ENCODE measurements at regions not wholly inside any gene's neighbourhood (a gene's known extent, or its start where the extent isn't known, plus 50 kb on each side); places are given as distances from the start of the nearest gene placed in this dataset.
"Not testable (repeated sequence)": the region's sequence is repeated elsewhere in the genome, so short reads cannot be mapped to it uniquely, and the experiment has no call there.

DNA sequence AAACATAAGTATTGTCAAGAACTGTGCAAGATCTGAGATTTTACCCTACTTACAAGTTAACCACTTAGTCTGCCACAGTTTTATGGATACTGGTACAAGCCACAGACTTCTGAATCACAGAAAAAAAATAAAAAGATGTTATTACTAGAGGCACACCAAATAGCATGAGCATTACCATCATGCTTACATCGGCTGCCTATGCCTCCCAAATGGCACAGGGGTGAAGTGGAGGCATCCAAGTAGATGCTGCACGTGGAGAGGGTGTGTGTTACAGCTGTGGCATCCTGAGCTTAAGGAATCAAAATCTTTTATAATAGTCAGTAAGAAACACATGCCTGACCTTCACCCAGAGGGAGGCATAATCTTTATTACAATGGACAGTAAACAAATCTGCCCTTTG is 207.8 kb downstream of the TFEC start:
- ATAC-seq (ENCODE audit: low read depth) (no peak), DNase-seq (ENCODE audit: low spot score in 2 of 2) (no peak)
- no peak overlapping the region for H3K27ac Mint-ChIP-seq
- peaks cover 4% of the 10 kb centered on the region for H3K27me3 Mint-ChIP-seq
- no peaks in the 10 kb centered on the region for H3K4me1 Mint-ChIP-seq
- no peaks in the 10 kb centered on the region for H3K9me3 Mint-ChIP-seq
- no peaks in the 10 kb centered on the region for H3K36me3 Mint-ChIP-seq
- H3K4me3 Mint-ChIP-seq, result no peak overlapping the region

- no peaks in the 10 kb centered on the region for H3K4me1 Mint-ChIP-seq
- DNase-seq (ENCODE audit: low spot score in 2 of 2) (no peak), ATAC-seq (ENCODE audit: low read depth) (no peak)
- no peak overlapping the region for H3K27ac Mint-ChIP-seq
- H3K27me3 Mint-ChIP-seq, result peaks cover 4% of the 10 kb centered on the region
- H3K4me3 Mint-ChIP-seq, result no peak overlapping the region
- no peaks in the 10 kb centered on the region for H3K36me3 Mint-ChIP-seq
- H3K9me3 Mint-ChIP-seq, result no peaks in the 10 kb centered on the region
These were observed 208.2 kb downstream of the TFEC start for GRCh38 chr7:115822380-115822779.

DNA sequence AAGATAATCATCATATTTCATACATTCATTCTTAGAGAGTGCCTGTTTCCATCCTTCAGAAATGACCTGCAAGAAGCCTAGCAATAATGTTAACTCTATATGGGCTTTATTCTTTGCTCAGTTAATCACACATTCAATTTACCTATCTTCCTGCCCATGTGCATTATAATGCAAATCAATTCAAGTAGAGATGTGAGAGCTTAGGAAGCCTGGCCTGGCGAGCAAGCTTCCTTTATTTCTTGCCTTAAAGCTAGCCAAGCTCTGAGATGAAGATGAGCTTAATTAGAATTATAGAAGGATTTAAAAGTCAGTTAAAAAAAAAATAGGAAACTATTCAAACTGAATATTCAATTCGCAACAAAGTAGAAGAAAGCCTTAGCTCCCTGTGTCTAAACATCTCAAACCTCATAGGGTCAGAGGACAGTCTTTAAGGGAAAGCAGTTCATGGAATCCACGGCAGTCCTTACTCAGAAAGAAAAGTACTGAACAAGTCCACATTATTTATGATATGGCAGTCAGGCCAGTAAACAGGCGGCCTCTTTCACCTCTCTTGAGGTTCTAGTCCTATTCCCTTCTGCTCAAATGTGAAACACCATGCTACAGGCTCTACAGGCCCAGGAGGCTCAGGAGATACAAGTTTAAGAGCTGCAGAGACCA is 214.1 kb downstream of the TFEC start:
- H3K4me3 Mint-ChIP-seq, result no peak overlapping the region
- ATAC-seq (ENCODE audit: low read depth) (no peak), DNase-seq (ENCODE audit: low spot score in 2 of 2) (no peak)
- no peaks in the 10 kb centered on the region for H3K4me1 Mint-ChIP-seq
- no peak overlapping the region for H3K27ac Mint-ChIP-seq
- H3K9me3 Mint-ChIP-seq, result no peaks in the 10 kb centered on the region
- peaks cover 2% of the 10 kb centered on the region for H3K27me3 Mint-ChIP-seq
- H3K36me3 Mint-ChIP-seq, result no peaks in the 10 kb centered on the region

DNA sequence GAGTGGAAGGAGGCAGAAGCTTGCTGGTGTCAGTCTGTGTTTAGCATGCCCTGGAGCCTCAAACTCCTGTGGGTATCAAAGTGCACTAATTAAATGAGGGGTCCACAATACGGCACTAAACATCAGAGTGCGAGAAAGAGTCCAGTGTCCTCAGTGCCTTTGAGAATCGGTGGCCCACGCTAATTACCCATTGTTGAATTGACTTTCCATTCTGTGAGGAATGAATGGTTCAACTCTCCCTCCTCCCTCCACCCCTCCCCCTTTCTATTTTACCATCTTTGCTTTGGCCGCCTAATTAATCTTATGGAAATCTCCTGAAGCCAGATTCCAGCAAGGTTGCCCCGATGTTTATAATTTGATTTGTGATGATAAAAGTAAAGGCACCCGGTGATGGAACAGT is 217.8 kb downstream of the TFEC start:
- Mint-ChIP-seq H3K9me3 (no peaks in the 10 kb centered on the region), H3K4me3 (no peak overlapping the region), H3K27ac (no peak overlapping the region), H3K4me1 (no peaks in the 10 kb centered on the region), H3K36me3 (no peaks in the 10 kb centered on the region), H3K27me3 (no peaks in the 10 kb centered on the region)
- DNase-seq (ENCODE audit: low spot score in 2 of 2) (no peak), ATAC-seq (ENCODE audit: low read depth) (no peak)

DNA sequence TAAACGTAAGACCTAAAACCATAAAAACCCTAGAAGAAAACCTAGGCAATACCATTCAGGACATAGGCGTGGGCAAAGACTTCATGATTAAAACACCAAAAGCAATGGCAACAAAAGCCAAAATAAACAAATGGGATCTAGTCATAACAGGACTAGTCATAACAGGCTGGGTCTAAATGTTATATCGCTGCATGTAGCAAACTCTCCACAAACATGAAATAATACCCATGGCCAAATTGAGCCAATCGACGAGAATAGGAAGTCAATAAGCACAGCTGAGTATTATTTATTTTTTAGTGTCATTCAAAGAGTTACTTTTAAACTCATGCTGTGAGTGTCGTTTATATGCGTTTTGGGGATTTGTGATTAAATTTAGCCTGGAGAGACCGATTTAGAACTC is 225.1 kb downstream of the TFEC start:
- H3K9me3 Mint-ChIP-seq, result no peaks in the 10 kb centered on the region
- H3K36me3 Mint-ChIP-seq, result no peaks in the 10 kb centered on the region
- H3K4me1 Mint-ChIP-seq, result no peaks in the 10 kb centered on the region
- no peak overlapping the region for H3K4me3 Mint-ChIP-seq
- ATAC-seq (ENCODE audit: low read depth) (no peak), DNase-seq (ENCODE audit: low spot score in 2 of 2) (no peak)
- no peaks in the 10 kb centered on the region for H3K27me3 Mint-ChIP-seq
- no peak overlapping the region for H3K27ac Mint-ChIP-seq

DNA sequence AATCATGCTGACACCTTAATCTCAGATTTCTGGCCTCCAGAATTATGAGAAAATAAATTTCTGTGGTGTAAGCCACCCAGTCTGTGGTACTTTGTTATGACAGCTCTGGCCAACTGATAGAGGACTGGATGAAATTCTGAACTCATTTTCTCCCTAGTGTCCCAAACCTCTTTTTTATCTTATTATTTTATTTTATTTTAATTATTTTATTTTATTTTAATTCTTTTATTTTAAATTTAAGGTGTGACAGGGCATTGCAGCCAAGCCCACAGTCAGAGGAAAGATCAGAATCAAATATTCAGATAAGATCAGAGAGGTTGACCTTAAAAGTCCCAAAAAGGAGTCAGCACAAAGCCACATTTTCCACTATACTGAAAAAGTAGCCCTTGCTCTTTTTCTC is 228.1 kb downstream of the TFEC start:
- no peaks in the 10 kb centered on the region for H3K9me3 Mint-ChIP-seq
- ATAC-seq (ENCODE audit: low read depth), result no peak
- no peak overlapping the region for H3K27ac Mint-ChIP-seq
- peaks cover 2% of the 10 kb centered on the region for H3K27me3 Mint-ChIP-seq
- H3K4me1 Mint-ChIP-seq, result no peaks in the 10 kb centered on the region
- DNase-seq (ENCODE audit: low spot score in 2 of 2), result no peak
- no peak overlapping the region for H3K4me3 Mint-ChIP-seq
- H3K36me3 Mint-ChIP-seq, result no peaks in the 10 kb centered on the region

GRCh38 chr7:115799430-115799829 is 231.1 kb downstream of the TFEC start:
- Mint-ChIP-seq H3K36me3 (no peaks in the 10 kb centered on the region), H3K27me3 (peaks cover 2% of the 10 kb centered on the region), H3K27ac (no peak overlapping the region), H3K4me1 (no peaks in the 10 kb centered on the region), H3K4me3 (no peak overlapping the region), H3K9me3 (no peaks in the 10 kb centered on the region)
- ATAC-seq (ENCODE audit: low read depth), result no peak
- DNase-seq (ENCODE audit: low spot score in 2 of 2), result no peak

DNA sequence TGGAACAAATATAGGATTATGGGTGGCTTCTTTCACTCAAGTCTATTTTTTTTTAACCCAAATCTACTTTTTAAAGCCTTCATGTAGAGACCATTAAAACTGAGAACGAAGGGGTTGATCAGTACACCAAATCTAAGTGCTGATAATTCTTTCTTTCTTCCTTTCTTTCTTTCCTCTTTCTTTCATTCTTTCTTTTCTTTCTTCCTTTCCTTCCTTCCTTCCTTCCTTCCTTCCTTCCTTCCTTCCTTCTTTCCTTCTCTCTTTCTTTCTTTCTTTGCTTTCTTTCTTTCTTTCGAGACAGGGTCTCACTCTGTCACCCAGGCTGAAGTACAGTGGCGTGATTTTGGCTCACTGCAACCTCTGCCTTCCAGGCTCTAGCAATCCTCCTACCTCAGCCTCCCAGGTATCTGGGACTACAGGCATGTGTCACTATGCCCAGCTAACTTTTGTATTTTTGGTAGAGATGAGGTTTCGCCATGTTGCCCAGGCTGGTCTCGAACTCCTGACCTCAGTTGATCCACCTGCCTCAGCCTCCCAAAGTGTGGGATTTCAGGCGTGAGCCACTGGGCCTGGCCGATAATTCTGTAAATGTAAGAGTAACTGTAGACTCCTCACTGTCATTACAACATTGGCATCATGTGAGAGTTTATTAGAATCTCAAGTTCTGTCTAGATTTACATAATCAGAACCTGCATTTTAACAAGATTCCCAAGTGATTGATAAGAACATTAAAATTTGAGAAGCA is 236.4 kb downstream of the TFEC start:
- Mint-ChIP-seq H3K27ac (no peak overlapping the region), H3K4me1 (no peaks in the 10 kb centered on the region), H3K9me3 (no peaks in the 10 kb centered on the region), H3K4me3 (no peak overlapping the region), H3K27me3 (peaks cover 2% of the 10 kb centered on the region), H3K36me3 (no peaks in the 10 kb centered on the region)
- DNase-seq (ENCODE audit: low spot score in 2 of 2) (no peak), ATAC-seq (ENCODE audit: low read depth) (no peak)

DNA sequence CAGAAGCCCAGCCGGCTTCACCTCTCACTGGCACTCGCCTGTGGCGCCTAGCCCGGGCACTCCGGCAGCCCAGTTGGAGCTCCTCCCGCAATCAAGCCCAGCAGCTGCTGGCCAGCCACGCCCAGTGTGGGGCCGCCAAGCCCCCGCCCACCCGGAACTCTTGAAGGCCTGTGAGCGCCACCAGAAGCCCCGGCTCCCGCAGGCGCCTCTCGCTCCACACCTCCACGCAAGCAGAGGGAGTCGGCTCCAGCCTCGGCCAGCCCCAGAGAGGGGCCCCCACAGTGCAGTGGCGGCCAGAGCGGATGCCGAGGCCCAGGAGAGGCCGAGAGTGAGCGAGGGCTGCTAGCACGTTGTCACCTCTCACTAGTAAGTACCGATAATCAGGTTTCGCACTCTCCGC is 240.7 kb downstream of the TFEC start:
- H3K4me3 Mint-ChIP-seq, result no peak overlapping the region
- H3K36me3 Mint-ChIP-seq, result no peaks in the 10 kb centered on the region
- H3K9me3 Mint-ChIP-seq, result no peaks in the 10 kb centered on the region
- ATAC-seq (ENCODE audit: low read depth) (no peak), DNase-seq (ENCODE audit: low spot score in 2 of 2) (no peak)
- H3K27ac Mint-ChIP-seq, result no peak overlapping the region
- H3K4me1 Mint-ChIP-seq, result no peaks in the 10 kb centered on the region
- H3K27me3 Mint-ChIP-seq, result no peaks in the 10 kb centered on the region

- H3K27ac Mint-ChIP-seq, H3K4me1 Mint-ChIP-seq: not testable (repeated sequence)
These were observed 241.1 kb downstream of the TFEC start for GRCh38 chr7:115789473-115789872.

GRCh38 chr7:115782696-115783490 is 247.7 kb downstream of the TFEC start:
- no peak overlapping the region for H3K4me3 Mint-ChIP-seq
- no peaks in the 10 kb centered on the region for H3K9me3 Mint-ChIP-seq
- H3K27ac Mint-ChIP-seq, result no peak overlapping the region
- H3K27me3 Mint-ChIP-seq, result no peaks in the 10 kb centered on the region
- H3K36me3 Mint-ChIP-seq, result no peaks in the 10 kb centered on the region
- ATAC-seq (ENCODE audit: low read depth) (no peak), DNase-seq (ENCODE audit: low spot score in 2 of 2) (no peak)
- no peaks in the 10 kb centered on the region for H3K4me1 Mint-ChIP-seq

More at GRCh38 chr7:115789473-115789872, 241.1 kb downstream of the TFEC start:
- not testable (repeated sequence) for DNase-seq (ENCODE audit: low spot score in 2 of 2); H3K4me3 Mint-ChIP-seq; H3K9me3 Mint-ChIP-seq; ATAC-seq (ENCODE audit: low read depth); H3K27me3 Mint-ChIP-seq; H3K36me3 Mint-ChIP-seq

GRCh38 chr7:115779561-115779960 is 251.0 kb downstream of the TFEC start:
- Mint-ChIP-seq H3K27ac (no peak overlapping the region), H3K27me3 (peaks cover 1% of the 10 kb centered on the region), H3K4me1 (no peaks in the 10 kb centered on the region), H3K36me3 (no peaks in the 10 kb centered on the region), H3K9me3 (no peaks in the 10 kb centered on the region), H3K4me3 (no peak overlapping the region)
- DNase-seq (ENCODE audit: low spot score in 2 of 2) (no peak), ATAC-seq (ENCODE audit: low read depth) (no peak)

GRCh38 chr7:115775981-115776380 is 254.6 kb downstream of the TFEC start:
- H3K4me3 Mint-ChIP-seq, result no peak overlapping the region
- no peaks in the 10 kb centered on the region for H3K36me3 Mint-ChIP-seq
- DNase-seq (ENCODE audit: low spot score in 2 of 2), result no peak
- no peak for ATAC-seq (ENCODE audit: low read depth)
- H3K4me1 Mint-ChIP-seq, result no peaks in the 10 kb centered on the region
- H3K27ac Mint-ChIP-seq, result no peak overlapping the region
- H3K9me3 Mint-ChIP-seq, result no peaks in the 10 kb centered on the region
- H3K27me3 Mint-ChIP-seq, result peaks cover 3% of the 10 kb centered on the region

- no peaks in the 10 kb centered on the region for H3K4me1 Mint-ChIP-seq
- ATAC-seq (ENCODE audit: low read depth) (no peak), DNase-seq (ENCODE audit: low spot score in 2 of 2) (no peak)
- H3K9me3 Mint-ChIP-seq, result no peaks in the 10 kb centered on the region
- no peak overlapping the region for H3K27ac Mint-ChIP-seq
- H3K36me3 Mint-ChIP-seq, result no peaks in the 10 kb centered on the region
- H3K27me3 Mint-ChIP-seq, result peaks cover 4% of the 10 kb centered on the region
- H3K4me3 Mint-ChIP-seq, result no peak overlapping the region
These were observed 267.2 kb downstream of the TFEC start for GRCh38 chr7:115763347-115763746.

All from memory B cell (primary cell).